Caco-2 (cell line): ENCODE measurements at regions not wholly inside any gene's neighbourhood (a gene's known extent, or its start where the extent isn't known, plus 50 kb on each side); places are given as distances from the start of the nearest gene placed in this dataset.

Experiments
- BruUV-seq: library from RNA; stranded (reverse); fragments of 400-500 nt; replicated peaks from 2 replicates; lab custom pipeline; 2021; lab: Mats Ljungman, UMichigan
- CTCF ChIA-PET: fragments of 300-600 bp; sonication (Branson Sonifier 250); formaldehyde crosslinking; loops from one replicate; lab custom pipeline; 2022; ENCODE audit warnings: antibody characterized with exemption; lab: Charles Lee
- POLR2A ChIA-PET: fragments of 300-600 bp; sonication (Branson Sonifier 250); formaldehyde crosslinking; loops from one replicate; lab custom pipeline; 2022; ENCODE audit warnings: antibody characterized with exemption; lab: Charles Lee
- DNase-seq, 2 experiments: peaks; one replicate each; pipeline versions ENCODE4 v3.0.0 to v3.0.0-alpha.2; 2020 to 2022
- H3K27me3 ChIP-seq: replicated peaks from 2 replicates; pipeline ENCODE4 v1.6.0; 2011; ENCODE audit warnings: low read length; ENCODE audit not compliant: control insufficient read depth, insufficient read depth
- H3K36me3 ChIP-seq: 2 replicates; pipeline ENCODE4 v1.5.1; 2011; ENCODE audit warnings: low read length; ENCODE audit not compliant: control insufficient read depth, insufficient read depth
- H3K4me1 ChIP-seq: fragments of 250-450 bp; sonication (Bioruptor Pico); 2 replicates; pipeline ENCODE4 v1.5.1; 2020; ENCODE audit warnings: mild to moderate bottlenecking
- H3K4me3 ChIP-seq: 2 replicates; pipeline ENCODE4 v1.5.1; 2011; ENCODE audit warnings: low read depth, mild to moderate bottlenecking, control low read depth, low read length
- H3K9me3 ChIP-seq: fragments of 250-450 bp; sonication (Bioruptor Pico); 2 replicates; pipeline ENCODE4 v1.5.1; 2020; ENCODE audit warnings: mild to moderate bottlenecking, moderate library complexity
- H3K27ac Mint-ChIP-seq: one replicate; pipeline ENCODE4 v1.8.0; 2022; ENCODE audit warnings: mixed read lengths; ENCODE audit not compliant: unreplicated experiment
- H3K27me3 Mint-ChIP-seq: one replicate; pipeline ENCODE4 v1.8.0; 2022; ENCODE audit warnings: mixed read lengths; ENCODE audit not compliant: insufficient read depth, unreplicated experiment
- H3K36me3 Mint-ChIP-seq: one replicate; pipeline ENCODE4 v1.8.0; 2022; ENCODE audit warnings: mild to moderate bottlenecking, mixed read lengths; ENCODE audit not compliant: insufficient read depth, unreplicated experiment
- H3K4me1 Mint-ChIP-seq: one replicate; pipeline ENCODE4 v1.8.0; 2022; ENCODE audit warnings: low read depth, mixed read lengths; ENCODE audit not compliant: unreplicated experiment
- H3K4me3 Mint-ChIP-seq: one replicate; pipeline ENCODE4 v1.8.0; 2022; ENCODE audit warnings: mild to moderate bottlenecking, moderate library complexity, mixed read lengths; ENCODE audit not compliant: unreplicated experiment
- H3K9me3 Mint-ChIP-seq: one replicate; pipeline ENCODE4 v1.8.0; 2022; ENCODE audit warnings: mixed read lengths; ENCODE audit not compliant: unreplicated experiment
- intact Hi-C: fragments of 100-400 bp; cut with micrococcal nuclease; formaldehyde crosslinking; loops from one replicate; pipeline ENCODE4 v1.10.0; 2022; ENCODE audit not compliant: unreplicated experiment
- TF ChIP-seq, protein P1 (sequence below), 2 experiments: fragments of 200-600 bp in 1 of 2; IDR thresholded peaks; 1 replicate in 1 of 2; 2 replicates in 1 of 2; pipeline versions ENCODE4 v1.5.1 to v1.8.0; 2011 to 2022; ENCODE audit warnings: antibody characterized with exemption in 1 of 2, control low read depth in 1 of 2, inconsistent platforms in 1 of 2, low read depth in 1 of 2, low read length in 1 of 2, mild to moderate bottlenecking in 1 of 2, moderate library complexity in 1 of 2; ENCODE audit not compliant: insufficient read depth in 1 of 2, severe bottlenecking in 1 of 2, unreplicated experiment in 1 of 2

DNA sequence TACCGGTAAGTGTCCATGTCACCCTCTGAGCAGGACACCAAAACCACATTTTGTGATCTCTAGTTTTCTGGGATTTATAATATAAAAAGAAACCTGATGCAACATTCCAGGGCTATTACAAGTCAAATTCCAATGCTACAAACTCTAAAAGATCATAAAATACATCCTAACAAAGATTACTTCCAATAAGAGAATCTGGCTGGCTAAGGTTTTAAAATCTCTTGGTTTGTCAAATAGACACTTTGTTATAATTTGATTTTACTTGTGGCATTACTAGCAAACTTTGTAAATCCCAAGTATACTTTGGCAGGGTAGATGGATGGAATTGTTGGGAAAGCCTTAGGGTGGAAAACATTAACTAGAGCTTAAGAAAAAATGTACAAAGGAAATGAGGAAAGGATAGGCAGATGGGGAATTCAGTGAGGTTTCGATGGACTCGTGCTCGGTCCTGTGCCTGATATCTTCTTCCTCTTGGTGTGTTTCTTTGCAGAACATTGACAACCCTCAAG, 74.0 kb upstream of the POMP start:
- Mint-ChIP-seq H3K27ac (peak overlapping the region; percentile 75), H3K27me3 (no peaks in the 10 kb centered on the region), H3K9me3 (peaks cover 7% of the 10 kb centered on the region), H3K36me3 (no peaks in the 10 kb centered on the region), H3K4me1 (peaks cover 27% of the 10 kb centered on the region), H3K4me3 (peak overlapping the region; percentile 10)
- Histone ChIP-seq H3K4me3 (no peak overlapping the region), H3K27me3 (no peaks in the 10 kb centered on the region), H3K4me1 (peaks cover 20% of the 10 kb centered on the region), H3K9me3 (no peaks in the 10 kb centered on the region), H3K36me3 (no peaks in the 10 kb centered on the region)
- ChIA-PET CTCF (no interaction called here), POLR2A (no interaction called here)
- intact Hi-C loops, result loop anchor here (1.0 kb wide), 1 partner anchor 40 kb away; no protein-coding TSS in a partner anchor
- BruUV-seq, result no TSS peak
- peak in 1 of 2 experiments; percentile 17 for DNase-seq
- TF ChIP-seq, protein P1, sequence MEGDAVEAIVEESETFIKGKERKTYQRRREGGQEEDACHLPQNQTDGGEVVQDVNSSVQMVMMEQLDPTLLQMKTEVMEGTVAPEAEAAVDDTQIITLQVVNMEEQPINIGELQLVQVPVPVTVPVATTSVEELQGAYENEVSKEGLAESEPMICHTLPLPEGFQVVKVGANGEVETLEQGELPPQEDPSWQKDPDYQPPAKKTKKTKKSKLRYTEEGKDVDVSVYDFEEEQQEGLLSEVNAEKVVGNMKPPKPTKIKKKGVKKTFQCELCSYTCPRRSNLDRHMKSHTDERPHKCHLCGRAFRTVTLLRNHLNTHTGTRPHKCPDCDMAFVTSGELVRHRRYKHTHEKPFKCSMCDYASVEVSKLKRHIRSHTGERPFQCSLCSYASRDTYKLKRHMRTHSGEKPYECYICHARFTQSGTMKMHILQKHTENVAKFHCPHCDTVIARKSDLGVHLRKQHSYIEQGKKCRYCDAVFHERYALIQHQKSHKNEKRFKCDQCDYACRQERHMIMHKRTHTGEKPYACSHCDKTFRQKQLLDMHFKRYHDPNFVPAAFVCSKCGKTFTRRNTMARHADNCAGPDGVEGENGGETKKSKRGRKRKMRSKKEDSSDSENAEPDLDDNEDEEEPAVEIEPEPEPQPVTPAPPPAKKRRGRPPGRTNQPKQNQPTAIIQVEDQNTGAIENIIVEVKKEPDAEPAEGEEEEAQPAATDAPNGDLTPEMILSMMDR (IDR thresholded peaks at IDR 0.05; ENCODE audit: insufficient read depth in 1 of 2, low read depth in 1 of 2, low read length in 1 of 2, severe bottlenecking in 1 of 2, unreplicated experiment in 1 of 2), result no peak

DNA sequence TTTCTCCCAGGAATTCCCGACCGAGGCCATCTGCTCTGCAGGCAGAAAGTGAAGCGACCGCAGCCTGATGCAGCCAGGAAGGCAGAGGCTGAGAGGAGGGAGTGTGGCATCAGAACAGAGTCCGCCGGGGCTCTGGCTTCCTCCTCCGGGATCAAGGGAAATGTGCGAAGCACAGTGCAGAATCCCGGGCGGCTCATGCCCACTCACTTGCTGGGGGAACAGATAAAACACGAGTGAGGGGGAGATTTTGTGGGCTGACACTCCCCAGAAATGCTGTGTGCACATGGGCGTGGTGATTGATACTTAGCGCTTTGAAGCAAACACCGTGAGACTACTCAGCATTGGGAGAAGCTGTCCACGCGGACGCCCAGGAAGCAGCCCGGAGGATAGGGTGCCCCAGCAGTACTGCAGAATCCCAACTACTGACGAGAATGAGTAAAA, 75.3 kb upstream of the POMP start:
- H3K9me3 Mint-ChIP-seq, result peaks cover 7% of the 10 kb centered on the region
- POLR2A ChIA-PET, result no interaction called here
- H3K4me3 Mint-ChIP-seq, result no peak overlapping the region
- no peaks in the 10 kb centered on the region for H3K36me3 ChIP-seq
- peaks cover 34% of the 10 kb centered on the region for H3K4me1 Mint-ChIP-seq
- CTCF ChIA-PET, result interaction anchor here (0.6 kb wide), 1 partner anchor 260 kb away, joined by 3 read pairs; no protein-coding TSS in a partner anchor
- no peaks in the 10 kb centered on the region for H3K9me3 ChIP-seq
- no peak overlapping the region for H3K27ac Mint-ChIP-seq
- H3K36me3 Mint-ChIP-seq, result no peaks in the 10 kb centered on the region
- H3K4me1 ChIP-seq, result peaks cover 27% of the 10 kb centered on the region
- DNase-seq, result no peak
- no peaks in the 10 kb centered on the region for H3K27me3 Mint-ChIP-seq
- TF ChIP-seq, protein P1 (IDR thresholded peaks at IDR 0.05; ENCODE audit: insufficient read depth in 1 of 2, low read depth in 1 of 2, low read length in 1 of 2, severe bottlenecking in 1 of 2, unreplicated experiment in 1 of 2), result no peak
- no peaks in the 10 kb centered on the region for H3K27me3 ChIP-seq
- no peak overlapping the region for H3K4me3 ChIP-seq
- no TSS peak for BruUV-seq
- intact Hi-C loops, result no loop called here

DNA sequence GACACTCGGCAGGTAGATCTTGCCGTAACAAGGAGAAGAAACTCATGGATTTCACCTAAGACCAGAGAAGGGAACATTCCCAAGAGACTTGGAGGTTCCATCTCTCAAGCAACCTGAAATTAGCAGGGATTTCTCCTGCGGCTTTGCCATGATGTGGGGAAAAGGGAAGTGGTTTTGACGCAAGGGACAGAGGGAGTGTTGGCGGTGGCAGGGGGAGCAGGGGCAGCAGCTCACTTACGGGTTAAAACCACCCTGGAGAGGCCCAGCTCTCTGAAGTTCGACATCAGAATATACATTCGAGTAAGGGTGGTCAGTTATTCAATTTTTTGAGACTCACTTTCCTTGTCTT, 76.1 kb upstream of the POMP start:
- no peak for DNase-seq
- intact Hi-C loops, result no loop called here
- ChIA-PET CTCF (interaction anchor here (0.6 kb wide), 1 partner anchor 259 kb away, joined by 3 read pairs; no protein-coding TSS in a partner anchor), POLR2A (no interaction called here)
- Histone ChIP-seq H3K4me3 (no peak overlapping the region), H3K36me3 (no peaks in the 10 kb centered on the region), H3K9me3 (no peaks in the 10 kb centered on the region), H3K4me1 (peaks cover 27% of the 10 kb centered on the region), H3K27me3 (no peaks in the 10 kb centered on the region)
- Mint-ChIP-seq H3K27ac (no peak overlapping the region), H3K9me3 (peaks cover 7% of the 10 kb centered on the region), H3K27me3 (no peaks in the 10 kb centered on the region), H3K4me1 (peaks cover 34% of the 10 kb centered on the region), H3K4me3 (no peak overlapping the region), H3K36me3 (no peaks in the 10 kb centered on the region)
- no TSS peak for BruUV-seq
- TF ChIP-seq, protein P1 (IDR thresholded peaks at IDR 0.05; ENCODE audit: insufficient read depth in 1 of 2, low read depth in 1 of 2, low read length in 1 of 2, severe bottlenecking in 1 of 2, unreplicated experiment in 1 of 2), result no peak
